ENCODE measurements at regions not wholly inside any gene's neighbourhood (a gene's known extent, or its start where the extent isn't known, plus 50 kb on each side); places are given as distances from the start of the nearest gene placed in this dataset.

DNA sequence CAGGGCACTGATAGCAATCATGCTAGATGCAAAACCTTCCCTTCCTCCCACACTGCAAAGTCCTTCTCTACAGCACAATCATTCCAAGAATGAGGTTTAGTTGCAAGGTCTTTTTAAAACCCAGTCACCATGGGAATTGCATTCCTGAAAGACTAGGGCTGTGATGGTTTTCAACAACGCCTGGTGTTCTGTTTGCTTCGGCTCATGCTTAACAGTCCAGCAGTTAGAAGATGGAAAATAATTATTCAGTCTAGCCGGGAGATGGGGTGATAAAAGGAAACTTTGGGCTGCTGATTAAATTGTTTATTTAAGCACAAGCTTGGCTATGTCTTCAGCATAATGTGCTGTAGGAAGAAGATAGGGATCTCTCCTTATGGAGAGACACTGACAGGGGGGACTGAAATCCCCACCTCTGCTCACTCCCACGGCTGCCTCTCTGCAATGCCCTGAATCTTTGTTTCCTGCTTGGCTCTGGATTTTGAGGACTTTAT, 211.4 kb downstream of the MID1IP1 start:
- TF ChIP-seq, protein P1, sequence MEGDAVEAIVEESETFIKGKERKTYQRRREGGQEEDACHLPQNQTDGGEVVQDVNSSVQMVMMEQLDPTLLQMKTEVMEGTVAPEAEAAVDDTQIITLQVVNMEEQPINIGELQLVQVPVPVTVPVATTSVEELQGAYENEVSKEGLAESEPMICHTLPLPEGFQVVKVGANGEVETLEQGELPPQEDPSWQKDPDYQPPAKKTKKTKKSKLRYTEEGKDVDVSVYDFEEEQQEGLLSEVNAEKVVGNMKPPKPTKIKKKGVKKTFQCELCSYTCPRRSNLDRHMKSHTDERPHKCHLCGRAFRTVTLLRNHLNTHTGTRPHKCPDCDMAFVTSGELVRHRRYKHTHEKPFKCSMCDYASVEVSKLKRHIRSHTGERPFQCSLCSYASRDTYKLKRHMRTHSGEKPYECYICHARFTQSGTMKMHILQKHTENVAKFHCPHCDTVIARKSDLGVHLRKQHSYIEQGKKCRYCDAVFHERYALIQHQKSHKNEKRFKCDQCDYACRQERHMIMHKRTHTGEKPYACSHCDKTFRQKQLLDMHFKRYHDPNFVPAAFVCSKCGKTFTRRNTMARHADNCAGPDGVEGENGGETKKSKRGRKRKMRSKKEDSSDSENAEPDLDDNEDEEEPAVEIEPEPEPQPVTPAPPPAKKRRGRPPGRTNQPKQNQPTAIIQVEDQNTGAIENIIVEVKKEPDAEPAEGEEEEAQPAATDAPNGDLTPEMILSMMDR (IDR thresholded peaks at IDR 0.05; ENCODE audit: low read depth, low read length) = no peak
- TF ChIP-seq EZH2phosphoT487 (IDR thresholded peaks at IDR 0.05; ENCODE audit: low read depth) = no peak

All from OCI-LY3 (cell line).